ENCODE measurements at regions not wholly inside any gene's neighbourhood (a gene's known extent, or its start where the extent isn't known, plus 50 kb on each side); places are given as distances from the start of the nearest gene placed in this dataset.
"Not testable (repeated sequence)": the region's sequence is repeated elsewhere in the genome, so short reads cannot be mapped to it uniquely, and the experiment has no call there.

GRCh38 chr4:134622626-134623575 is 421.3 kb upstream of the PABPC4L start:
- not testable (repeated sequence) for TF ChIP-seq CTCF, POLR2A (IDR thresholded peaks at IDR 0.05)
